ENCODE measurements at regions not wholly inside any gene's neighbourhood (a gene's known extent, or its start where the extent isn't known, plus 50 kb on each side); places are given as distances from the start of the nearest gene placed in this dataset.

GRCh38 chr4:12221031-12221430 lies 792.3 kb upstream of the HS3ST1 start:
- TF ChIP-seq POLR2AphosphoS5 (IDR thresholded peaks at IDR 0.05) = no peak
- TF ChIP-seq, protein P1, sequence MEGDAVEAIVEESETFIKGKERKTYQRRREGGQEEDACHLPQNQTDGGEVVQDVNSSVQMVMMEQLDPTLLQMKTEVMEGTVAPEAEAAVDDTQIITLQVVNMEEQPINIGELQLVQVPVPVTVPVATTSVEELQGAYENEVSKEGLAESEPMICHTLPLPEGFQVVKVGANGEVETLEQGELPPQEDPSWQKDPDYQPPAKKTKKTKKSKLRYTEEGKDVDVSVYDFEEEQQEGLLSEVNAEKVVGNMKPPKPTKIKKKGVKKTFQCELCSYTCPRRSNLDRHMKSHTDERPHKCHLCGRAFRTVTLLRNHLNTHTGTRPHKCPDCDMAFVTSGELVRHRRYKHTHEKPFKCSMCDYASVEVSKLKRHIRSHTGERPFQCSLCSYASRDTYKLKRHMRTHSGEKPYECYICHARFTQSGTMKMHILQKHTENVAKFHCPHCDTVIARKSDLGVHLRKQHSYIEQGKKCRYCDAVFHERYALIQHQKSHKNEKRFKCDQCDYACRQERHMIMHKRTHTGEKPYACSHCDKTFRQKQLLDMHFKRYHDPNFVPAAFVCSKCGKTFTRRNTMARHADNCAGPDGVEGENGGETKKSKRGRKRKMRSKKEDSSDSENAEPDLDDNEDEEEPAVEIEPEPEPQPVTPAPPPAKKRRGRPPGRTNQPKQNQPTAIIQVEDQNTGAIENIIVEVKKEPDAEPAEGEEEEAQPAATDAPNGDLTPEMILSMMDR (IDR thresholded peaks at IDR 0.05) = no peak
